Fibroblast of gingiva (primary cell): ENCODE measurements at regions not wholly inside any gene's neighbourhood (a gene's known extent, or its start where the extent isn't known, plus 50 kb on each side); places are given as distances from the start of the nearest gene placed in this dataset.

Source experiments
- DNase-seq: peaks from one replicate; pipeline ENCODE4 v3.0.0-alpha.2; 2011; ENCODE audit warnings: low read depth

DNA sequence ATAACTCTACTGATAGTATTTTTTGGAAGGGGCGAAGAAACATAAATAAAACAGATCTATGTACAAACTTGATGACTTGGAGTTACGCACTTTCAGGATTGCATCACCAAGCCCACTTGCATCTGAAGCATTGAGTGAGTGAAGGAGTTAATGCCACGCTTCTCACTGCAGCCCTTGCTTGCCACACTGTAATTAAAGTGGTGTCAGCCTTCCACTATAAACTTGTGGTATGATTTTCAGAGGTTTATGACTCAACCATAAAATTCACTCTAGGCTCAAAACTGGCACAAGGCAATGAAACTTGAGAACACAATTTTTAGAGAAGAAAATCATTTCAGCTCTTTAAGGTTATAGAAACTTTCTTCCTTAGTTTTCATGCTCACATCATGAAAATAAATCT, 93.9 kb upstream of the PRMT6 start:
- DNase-seq, result peak; percentile 54

DNA sequence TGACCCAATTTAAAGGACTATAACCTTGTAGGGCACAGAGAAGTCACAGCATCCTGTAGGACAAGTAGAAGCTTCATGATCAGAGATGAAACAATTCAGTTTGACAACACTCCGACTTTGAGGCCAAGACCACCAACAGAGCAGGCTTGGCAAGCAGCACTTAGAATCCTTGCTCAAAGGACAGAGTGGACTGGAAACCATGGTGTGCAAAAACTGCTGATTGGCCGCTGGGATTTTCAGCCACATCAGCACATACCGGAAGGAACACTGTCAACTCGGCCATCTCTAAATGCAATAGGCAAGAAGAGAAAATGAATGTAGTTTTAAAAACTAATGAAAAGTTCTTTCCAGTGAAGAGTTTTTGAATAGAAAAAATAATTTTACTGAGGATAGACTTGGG, 92.0 kb upstream of the PRMT6 start:
- DNase-seq, result no peak

DNA sequence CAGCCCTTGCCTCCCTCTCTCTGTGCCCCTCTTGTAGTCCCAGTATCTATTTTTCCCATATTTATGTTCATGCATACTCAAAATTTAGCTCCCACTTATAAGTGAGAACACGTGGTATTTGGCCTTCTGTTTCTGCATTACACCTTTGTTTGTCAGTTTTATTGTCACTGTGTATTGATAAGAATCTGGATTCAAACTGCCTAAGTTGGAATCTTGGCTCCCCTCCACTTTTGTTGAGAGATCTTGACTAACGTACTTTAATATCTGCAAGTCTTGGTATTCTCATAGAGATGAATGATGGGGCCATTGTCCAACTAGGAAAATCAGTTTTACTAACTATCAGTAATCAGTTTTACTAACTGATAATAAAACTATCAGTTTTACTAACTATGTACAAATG, 87.8 kb upstream of the PRMT6 start:
- DNase-seq, result no peak

DNA sequence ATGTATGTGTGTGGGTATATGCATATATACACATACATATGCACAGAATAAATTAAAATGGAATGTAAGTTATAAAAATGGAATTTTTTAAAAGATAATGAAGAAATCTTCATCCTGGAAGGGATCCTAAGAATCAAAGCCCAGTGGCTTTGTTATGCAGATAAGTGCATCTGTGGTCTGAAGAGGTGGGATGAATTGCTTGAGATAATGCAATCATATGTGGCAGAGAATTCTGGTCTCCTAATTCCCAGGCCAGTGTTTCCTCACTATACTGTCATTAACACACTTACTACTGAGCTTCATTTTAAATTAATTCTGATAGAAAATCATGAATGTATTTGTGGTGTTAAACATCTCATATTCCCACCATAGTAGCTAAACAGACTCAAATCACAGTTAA, 86.7 kb upstream of the PRMT6 start:
- no peak for DNase-seq

DNA sequence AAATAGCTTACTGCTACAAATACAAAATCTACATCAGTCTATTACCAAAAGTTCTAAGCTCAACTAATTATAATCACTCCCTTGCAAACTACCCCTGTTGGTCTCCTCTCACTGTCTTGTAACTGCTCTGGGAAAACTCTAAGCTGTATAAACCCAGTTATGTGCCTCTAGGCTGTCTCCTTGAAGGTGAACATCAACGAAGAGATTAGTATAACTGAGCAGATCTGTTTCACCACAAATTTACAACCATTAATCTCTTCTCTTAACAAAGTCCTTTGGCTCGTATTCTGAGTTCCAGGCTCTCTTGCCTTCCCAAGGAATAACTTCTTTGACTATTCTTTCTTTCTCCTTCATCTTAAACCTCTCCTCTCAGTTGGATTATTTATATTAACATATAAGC, 84.4 kb upstream of the PRMT6 start:
- DNase-seq, result no peak

DNA sequence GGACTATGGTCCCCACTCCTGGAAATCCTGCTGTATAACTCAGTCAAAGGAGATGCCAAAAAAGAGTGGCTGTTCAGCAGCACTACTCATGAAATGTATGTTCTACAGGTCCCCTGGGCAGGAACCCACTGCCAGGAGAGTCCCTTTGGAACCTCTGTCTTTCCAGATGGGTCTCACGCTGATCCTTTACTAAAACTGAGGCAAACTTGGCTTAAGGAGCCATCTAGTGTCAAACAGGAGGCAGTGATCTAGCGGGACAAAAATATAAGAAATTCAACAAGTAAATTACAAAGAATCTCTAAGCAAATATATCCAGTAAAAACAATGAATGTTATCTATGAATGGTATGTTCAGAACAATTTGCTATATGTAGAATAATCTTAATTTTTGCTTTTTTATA, 80.5 kb upstream of the PRMT6 start:
- DNase-seq, result no peak

DNA sequence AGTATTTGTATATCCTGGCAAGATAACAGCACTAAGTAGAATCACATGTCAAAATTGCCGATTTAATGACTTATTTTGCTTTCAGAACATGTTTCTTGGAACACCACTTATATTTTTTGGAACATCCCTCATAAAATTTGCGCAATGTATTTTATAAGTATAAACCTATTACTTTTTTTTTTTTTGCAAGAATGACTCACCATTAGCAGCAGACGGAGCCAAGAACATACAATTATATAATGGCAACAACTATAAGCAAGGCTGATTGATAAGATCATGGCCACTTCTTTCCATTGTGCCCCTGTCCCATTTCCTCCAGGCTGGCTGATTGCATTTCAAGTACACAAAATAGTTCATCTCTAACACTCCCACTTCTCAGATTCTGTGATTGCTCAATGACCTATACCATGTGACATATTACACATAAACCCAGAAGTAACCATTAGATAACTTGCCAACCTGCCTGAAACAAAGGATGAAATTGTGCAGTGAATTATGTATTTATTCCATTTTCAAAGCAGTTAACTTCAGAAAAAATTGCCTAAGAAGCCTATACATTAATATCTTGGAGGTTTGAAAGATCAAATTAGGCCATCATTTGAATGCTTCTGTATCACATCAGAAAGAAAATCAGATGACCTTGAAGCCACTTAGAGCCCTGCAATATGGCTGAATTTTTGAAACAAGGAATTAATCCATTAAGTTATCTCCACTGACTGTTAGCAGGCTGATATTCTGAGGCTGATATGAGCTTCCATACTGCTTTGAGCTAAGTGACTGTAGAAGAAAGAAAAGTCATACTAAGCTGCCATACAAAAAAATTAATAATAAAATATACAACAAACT, 77.8 kb upstream of the PRMT6 start:
- DNase-seq, result peak; percentile 90

DNA sequence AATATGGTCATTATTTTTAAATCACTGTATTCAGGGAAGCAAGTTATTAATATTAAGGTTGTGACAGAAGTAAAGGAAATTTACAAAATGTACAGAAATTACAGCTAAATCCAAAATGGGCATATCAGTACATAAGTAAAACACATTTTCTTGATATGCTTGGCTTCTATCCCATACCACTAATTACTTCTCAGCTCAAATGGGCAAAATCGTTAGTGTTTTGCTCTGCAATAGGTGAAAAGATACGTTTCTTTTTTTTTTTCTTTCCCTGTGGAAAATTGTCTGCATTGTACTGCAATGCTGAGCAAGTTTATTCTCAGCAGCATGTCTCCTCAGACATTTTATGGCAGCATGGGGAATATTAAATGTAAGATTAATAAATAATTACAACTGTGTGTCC, 77.1 kb upstream of the PRMT6 start:
- DNase-seq, result no peak

DNA sequence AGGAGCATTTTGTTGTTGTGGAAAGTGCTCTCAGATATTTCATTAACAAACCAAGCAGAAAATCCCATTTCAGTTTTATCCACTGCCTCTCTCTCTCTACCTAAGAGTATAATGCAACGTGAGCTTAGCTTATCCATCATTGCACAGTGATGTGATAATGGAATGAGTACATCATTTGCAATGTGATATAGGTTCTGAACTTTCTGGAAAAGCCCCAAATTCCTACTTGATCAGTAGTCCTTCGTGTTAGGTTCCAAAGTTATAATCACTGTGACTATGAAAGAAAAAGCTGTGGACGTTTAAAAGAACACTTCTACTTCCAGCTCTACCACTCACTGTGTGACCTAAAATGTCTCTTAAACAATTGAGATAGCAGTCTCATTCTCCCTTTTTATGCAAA, 76.4 kb upstream of the PRMT6 start:
- peak; percentile 14 for DNase-seq

DNA sequence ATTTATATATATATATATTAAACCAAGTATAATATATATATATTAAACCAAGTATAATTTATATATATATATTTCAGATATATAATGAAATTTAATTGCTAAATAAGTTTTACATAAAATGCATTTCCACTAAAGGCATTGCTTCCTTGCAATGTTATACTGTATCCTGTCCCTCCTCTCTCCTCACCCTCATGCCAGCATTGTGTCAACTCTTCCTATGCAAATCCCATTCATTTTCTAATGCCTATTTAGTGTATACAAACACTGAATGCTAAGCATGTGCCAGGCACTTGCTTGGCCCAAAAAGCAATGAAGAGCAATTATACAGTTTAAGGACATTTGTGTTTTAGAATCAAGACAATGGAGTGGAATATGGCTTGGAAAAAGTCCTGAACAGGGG, 71.7 kb upstream of the PRMT6 start:
- no peak for DNase-seq

DNA sequence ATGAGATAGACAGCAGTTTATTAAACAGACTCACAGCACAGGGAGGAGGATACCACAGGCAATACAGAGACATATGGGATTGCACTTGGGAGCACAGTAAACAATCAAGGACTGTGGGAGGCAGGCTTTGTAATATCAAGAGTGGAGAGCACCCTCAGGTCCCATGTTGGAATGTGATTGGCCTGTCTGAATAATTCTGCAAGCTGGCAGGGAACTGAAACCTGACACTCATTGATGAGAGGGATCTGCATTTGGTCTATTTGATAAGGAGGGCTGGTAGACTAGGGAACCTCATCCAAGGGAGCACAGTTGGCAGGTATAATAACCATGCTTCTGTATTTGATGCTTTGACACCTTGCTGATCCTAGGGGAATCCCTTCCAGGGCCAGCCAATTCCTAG, 69.9 kb upstream of the PRMT6 start:
- no peak for DNase-seq

DNA sequence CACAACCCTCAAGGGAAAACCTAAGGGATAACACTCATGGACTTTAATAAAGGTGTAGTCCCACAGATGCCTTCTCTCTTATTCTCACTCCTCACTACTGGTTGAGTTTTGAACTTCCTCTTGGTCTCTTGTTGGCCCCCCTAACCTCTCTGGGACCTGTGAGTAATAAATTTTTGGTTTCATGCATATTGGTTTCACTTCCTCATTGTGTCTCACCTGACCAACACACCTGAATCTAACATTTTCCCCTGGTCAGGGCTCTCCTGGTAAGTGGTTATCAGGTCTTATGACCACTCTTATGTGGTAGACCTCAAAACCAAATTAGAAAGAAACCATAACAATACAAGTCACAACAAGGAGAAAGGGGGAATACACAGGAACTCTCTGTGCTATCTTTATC, 60.5 kb upstream of the PRMT6 start:
- DNase-seq, result no peak

DNA sequence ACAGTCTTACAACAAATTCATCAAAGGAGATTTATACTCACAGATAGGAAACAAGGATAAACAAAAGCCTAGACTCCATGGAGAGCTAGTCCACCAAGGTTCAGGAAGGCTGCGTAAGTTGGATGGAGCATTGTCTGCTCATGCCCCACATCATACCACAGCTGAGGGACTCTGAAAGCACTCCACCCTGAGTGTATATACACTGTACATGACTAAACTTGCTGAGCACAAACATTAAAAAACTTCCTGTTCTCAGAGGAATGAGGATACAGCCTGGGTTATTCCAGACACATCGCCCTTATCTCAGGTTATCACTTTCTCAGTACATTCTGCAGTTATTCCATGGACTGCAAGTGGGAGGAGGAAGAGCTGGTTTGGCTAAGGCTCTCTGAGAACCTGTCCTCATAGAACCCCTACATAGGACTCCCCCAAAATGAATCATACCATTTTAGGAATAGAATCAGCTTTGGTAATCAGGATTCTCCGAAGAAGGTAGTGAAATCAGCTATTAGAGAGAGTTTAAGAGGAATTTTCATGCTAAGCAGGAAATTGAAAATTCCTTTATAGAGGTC, 58.0 kb upstream of the PRMT6 start:
- DNase-seq, result no peak

DNA sequence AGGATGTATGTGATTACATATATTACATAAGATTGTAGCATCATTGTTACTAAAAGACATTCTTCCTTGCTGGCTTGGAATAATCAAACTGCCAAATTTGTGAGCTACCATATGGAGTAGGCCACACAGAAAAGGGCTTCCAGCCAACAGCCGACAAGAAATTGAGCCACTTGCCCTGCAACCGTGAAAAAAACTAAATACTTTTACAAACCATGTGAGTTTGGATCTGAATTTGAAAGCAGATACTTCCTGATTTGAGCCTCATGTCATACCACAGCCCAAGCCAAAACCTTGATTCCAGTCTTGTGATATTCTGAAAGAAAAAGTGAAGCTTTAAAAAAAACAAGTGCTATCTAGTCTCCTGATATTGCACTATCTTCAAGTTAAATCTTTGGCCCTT, 55.6 kb upstream of the PRMT6 start:
- peak; percentile 86 for DNase-seq

DNA sequence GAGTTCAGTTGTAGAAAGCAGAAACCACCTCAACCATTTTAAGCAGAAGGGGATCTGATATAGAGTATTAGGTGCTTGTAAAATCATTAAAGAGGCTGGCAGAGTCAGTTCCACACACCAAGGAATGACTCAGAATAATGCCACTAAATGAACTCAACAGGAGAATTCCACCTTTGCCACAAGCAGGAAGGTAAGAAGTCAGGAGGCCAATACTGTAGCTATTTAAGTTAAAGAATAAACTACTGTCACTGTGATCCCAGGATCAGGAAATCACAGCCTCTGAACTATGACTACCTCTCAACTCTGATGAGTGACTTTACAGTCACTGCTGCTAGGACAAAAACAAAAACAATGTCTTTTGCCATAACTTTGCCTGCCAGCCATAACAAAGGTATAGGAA, 52.5 kb upstream of the PRMT6 start:
- DNase-seq, result no peak

DNA sequence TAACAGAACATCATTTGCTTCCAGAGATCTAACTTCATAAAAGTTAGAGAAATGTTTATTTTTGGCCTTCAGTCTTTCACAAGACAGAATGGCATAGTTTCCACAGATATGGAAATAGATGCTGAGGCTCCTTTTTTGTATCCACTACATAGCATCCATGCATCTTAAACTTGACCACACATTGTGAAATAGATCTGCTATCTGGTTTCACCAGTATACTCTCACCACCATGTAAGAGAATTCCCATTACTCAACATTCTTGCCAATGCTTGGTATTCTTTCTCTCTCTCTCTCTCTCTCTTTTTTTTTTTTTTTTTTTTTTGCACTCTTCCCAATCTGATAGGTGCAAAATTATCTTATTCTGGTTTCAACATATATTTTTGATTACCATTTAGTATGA, 52.1 kb upstream of the PRMT6 start:
- peak; percentile 93 for DNase-seq
